Breast epithelium (tissue), 3 donors: ENCODE measurements at regions not wholly inside any gene's neighbourhood (a gene's known extent, or its start where the extent isn't known, plus 50 kb on each side); places are given as distances from the start of the nearest gene placed in this dataset.
"Not testable (repeated sequence)": the region's sequence is repeated elsewhere in the genome, so short reads cannot be mapped to it uniquely, and the experiment has no call there.

Experiments used
- CTCF ChIP-seq, 3 donors: fragments of 450-650 bp; IDR thresholded peaks; one replicate each; pipeline ENCODE4 v1.5.1; 2016 to 2017; ENCODE audit warnings: antibody characterized with exemption in 3 of 3, mild to moderate bottlenecking in 3 of 3, moderate library complexity in 3 of 3
- POLR2A ChIP-seq: fragments of 450-650 bp; IDR thresholded peaks from one replicate; pipeline ENCODE4 v1.6.1; 2016; ENCODE audit warnings: antibody characterized with exemption, mild to moderate bottlenecking, moderate library complexity

- TF ChIP-seq CTCF (IDR thresholded peaks at IDR 0.05); POLR2A: not testable (repeated sequence)
Measured at GRCh38 chr13:94786246-94786645, 73.9 kb upstream of the SOX21 start.
